ENCODE measurements at regions not wholly inside any gene's neighbourhood (a gene's known extent, or its start where the extent isn't known, plus 50 kb on each side); places are given as distances from the start of the nearest gene placed in this dataset.
A peak's percentile ranks its signal among the peaks of the same experiment; 100 is the strongest.

DNA sequence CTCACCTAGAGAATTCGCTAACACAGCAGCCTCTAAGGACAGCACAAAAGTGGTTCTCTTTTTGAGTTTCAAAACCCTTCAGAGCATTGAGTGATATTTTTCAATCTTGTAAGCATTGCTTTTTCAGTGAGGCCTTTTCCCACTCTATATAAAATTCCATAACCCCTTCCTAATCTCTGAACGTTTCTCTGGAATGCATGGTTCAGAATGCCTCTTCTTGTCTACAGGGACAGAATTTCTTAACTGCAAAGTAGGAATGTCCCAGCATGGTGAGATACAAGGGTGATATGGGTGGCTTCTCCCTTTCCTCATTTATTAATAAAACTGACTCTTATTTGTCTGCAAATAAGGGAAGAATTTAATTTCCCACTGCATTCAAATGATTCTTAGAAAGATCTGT is 377.9 kb downstream of the LTN1 start:
- no peaks in the 10 kb centered on the region for H3F3A ChIP-seq (replicated peaks; ENCODE audit: low read depth)
- Mint-ChIP-seq H3K9me3 (no peaks in the 10 kb centered on the region), H3K36me3 (ENCODE audit: low read depth) (no peaks in the 10 kb centered on the region), H3K27me3 (ENCODE audit: insufficient read depth, low read depth, poor library complexity) (no peaks in the 10 kb centered on the region), H3K4me1 (peaks cover 3% of the 10 kb centered on the region; the same call in 2 of the 3 replicates), H3K27ac (no peak overlapping the region), H3K4me3 (no peak overlapping the region)
- H3K4me1 ChIP-seq (ENCODE audit: insufficient read depth): no peaks in the 10 kb centered on the region
- DNase-seq (ENCODE audit: low spot score): no peak
- no peaks in the 10 kb centered on the region for H4K20me1 ChIP-seq (replicated peaks; ENCODE audit: insufficient read depth)
- no peaks in the 10 kb centered on the region for H3K79me2 ChIP-seq (replicated peaks; ENCODE audit: insufficient read depth)
- peak overlapping the region; percentile 70; the same call in 1 of the 2 replicates for H2AFZ ChIP-seq
- no peak for TF ChIP-seq NANOG (IDR thresholded peaks at IDR 0.05; ENCODE audit: borderline replicate concordance)
- no peak for TF ChIP-seq ZNF331 (CRISPR knock-in tag; IDR thresholded peaks at IDR 0.05; ENCODE audit: low read depth)
- TF ChIP-seq STAT1 (IDR thresholded peaks at IDR 0.05; ENCODE audit: unreplicated experiment): no peak
- TF ChIP-seq, protein P1, sequence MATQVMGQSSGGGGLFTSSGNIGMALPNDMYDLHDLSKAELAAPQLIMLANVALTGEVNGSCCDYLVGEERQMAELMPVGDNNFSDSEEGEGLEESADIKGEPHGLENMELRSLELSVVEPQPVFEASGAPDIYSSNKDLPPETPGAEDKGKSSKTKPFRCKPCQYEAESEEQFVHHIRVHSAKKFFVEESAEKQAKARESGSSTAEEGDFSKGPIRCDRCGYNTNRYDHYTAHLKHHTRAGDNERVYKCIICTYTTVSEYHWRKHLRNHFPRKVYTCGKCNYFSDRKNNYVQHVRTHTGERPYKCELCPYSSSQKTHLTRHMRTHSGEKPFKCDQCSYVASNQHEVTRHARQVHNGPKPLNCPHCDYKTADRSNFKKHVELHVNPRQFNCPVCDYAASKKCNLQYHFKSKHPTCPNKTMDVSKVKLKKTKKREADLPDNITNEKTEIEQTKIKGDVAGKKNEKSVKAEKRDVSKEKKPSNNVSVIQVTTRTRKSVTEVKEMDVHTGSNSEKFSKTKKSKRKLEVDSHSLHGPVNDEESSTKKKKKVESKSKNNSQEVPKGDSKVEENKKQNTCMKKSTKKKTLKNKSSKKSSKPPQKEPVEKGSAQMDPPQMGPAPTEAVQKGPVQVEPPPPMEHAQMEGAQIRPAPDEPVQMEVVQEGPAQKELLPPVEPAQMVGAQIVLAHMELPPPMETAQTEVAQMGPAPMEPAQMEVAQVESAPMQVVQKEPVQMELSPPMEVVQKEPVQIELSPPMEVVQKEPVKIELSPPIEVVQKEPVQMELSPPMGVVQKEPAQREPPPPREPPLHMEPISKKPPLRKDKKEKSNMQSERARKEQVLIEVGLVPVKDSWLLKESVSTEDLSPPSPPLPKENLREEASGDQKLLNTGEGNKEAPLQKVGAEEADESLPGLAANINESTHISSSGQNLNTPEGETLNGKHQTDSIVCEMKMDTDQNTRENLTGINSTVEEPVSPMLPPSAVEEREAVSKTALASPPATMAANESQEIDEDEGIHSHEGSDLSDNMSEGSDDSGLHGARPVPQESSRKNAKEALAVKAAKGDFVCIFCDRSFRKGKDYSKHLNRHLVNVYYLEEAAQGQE (IDR thresholded peaks at IDR 0.05; ENCODE audit: unreplicated experiment): no peak
- no peak for TF ChIP-seq CREB1 (CRISPR knock-in tag; IDR thresholded peaks at IDR 0.05; ENCODE audit: low read depth)
- TF ChIP-seq JUNB (IDR thresholded peaks at IDR 0.05; ENCODE audit: unreplicated experiment): no peak
- no peak for TF ChIP-seq EZH2 (IDR thresholded peaks at IDR 0.05; ENCODE audit: low read depth, unreplicated experiment)
- TF ChIP-seq, protein P2, sequence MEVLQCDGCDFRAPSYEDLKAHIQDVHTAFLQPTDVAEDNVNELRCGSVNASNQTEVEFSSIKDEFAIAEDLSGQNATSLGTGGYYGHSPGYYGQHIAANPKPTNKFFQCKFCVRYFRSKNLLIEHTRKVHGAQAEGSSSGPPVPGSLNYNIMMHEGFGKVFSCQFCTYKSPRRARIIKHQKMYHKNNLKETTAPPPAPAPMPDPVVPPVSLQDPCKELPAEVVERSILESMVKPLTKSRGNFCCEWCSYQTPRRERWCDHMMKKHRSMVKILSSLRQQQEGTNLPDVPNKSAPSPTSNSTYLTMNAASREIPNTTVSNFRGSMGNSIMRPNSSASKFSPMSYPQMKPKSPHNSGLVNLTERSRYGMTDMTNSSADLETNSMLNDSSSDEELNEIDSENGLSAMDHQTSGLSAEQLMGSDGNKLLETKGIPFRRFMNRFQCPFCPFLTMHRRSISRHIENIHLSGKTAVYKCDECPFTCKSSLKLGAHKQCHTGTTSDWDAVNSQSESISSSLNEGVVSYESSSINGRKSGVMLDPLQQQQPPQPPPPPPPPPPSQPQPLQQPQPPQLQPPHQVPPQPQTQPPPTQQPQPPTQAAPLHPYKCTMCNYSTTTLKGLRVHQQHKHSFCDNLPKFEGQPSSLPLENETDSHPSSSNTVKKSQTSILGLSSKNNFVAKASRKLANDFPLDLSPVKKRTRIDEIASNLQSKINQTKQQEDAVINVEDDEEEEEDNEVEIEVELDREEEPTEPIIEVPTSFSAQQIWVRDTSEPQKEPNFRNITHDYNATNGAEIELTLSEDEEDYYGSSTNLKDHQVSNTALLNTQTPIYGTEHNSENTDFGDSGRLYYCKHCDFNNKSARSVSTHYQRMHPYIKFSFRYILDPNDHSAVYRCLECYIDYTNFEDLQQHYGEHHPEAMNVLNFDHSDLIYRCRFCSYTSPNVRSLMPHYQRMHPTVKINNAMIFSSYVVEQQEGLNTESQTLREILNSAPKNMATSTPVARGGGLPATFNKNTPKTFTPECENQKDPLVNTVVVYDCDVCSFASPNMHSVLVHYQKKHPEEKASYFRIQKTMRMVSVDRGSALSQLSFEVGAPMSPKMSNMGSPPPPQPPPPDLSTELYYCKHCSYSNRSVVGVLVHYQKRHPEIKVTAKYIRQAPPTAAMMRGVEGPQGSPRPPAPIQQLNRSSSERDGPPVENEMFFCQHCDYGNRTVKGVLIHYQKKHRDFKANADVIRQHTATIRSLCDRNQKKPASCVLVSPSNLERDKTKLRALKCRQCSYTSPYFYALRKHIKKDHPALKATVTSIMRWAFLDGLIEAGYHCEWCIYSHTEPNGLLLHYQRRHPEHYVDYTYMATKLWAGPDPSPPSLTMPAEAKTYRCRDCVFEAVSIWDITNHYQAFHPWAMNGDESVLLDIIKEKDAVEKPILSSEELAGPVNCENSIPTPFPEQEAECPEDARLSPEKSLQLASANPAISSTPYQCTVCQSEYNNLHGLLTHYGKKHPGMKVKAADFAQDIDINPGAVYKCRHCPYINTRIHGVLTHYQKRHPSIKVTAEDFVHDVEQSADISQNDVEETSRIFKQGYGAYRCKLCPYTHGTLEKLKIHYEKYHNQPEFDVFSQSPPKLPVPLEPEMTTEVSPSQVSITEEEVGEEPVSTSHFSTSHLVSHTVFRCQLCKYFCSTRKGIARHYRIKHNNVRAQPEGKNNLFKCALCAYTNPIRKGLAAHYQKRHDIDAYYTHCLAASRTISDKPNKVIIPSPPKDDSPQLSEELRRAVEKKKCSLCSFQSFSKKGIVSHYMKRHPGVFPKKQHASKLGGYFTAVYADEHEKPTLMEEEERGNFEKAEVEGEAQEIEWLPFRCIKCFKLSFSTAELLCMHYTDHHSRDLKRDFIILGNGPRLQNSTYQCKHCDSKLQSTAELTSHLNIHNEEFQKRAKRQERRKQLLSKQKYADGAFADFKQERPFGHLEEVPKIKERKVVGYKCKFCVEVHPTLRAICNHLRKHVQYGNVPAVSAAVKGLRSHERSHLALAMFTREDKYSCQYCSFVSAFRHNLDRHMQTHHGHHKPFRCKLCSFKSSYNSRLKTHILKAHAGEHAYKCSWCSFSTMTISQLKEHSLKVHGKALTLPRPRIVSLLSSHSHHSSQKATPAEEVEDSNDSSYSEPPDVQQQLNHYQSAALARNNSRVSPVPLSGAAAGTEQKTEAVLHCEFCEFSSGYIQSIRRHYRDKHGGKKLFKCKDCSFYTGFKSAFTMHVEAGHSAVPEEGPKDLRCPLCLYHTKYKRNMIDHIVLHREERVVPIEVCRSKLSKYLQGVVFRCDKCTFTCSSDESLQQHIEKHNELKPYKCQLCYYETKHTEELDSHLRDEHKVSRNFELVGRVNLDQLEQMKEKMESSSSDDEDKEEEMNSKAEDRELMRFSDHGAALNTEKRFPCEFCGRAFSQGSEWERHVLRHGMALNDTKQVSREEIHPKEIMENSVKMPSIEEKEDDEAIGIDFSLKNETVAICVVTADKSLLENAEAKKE (CRISPR knock-in tag; IDR thresholded peaks at IDR 0.05): no peak
- TF ChIP-seq POLR2AphosphoS5 (IDR thresholded peaks at IDR 0.05; ENCODE audit: low read depth): no peak
- no peak for TF ChIP-seq EZH2phosphoT487 (IDR thresholded peaks at IDR 0.05; ENCODE audit: unreplicated experiment)
- no peak for TF ChIP-seq ZNF114 (CRISPR knock-in tag; IDR thresholded peaks at IDR 0.05)
- TF ChIP-seq, protein P3, sequence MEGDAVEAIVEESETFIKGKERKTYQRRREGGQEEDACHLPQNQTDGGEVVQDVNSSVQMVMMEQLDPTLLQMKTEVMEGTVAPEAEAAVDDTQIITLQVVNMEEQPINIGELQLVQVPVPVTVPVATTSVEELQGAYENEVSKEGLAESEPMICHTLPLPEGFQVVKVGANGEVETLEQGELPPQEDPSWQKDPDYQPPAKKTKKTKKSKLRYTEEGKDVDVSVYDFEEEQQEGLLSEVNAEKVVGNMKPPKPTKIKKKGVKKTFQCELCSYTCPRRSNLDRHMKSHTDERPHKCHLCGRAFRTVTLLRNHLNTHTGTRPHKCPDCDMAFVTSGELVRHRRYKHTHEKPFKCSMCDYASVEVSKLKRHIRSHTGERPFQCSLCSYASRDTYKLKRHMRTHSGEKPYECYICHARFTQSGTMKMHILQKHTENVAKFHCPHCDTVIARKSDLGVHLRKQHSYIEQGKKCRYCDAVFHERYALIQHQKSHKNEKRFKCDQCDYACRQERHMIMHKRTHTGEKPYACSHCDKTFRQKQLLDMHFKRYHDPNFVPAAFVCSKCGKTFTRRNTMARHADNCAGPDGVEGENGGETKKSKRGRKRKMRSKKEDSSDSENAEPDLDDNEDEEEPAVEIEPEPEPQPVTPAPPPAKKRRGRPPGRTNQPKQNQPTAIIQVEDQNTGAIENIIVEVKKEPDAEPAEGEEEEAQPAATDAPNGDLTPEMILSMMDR (conservative IDR thresholded peaks at IDR 0.05; ENCODE audit: low read depth in 2 of 2): no peak
- TF ChIP-seq, protein P4, sequence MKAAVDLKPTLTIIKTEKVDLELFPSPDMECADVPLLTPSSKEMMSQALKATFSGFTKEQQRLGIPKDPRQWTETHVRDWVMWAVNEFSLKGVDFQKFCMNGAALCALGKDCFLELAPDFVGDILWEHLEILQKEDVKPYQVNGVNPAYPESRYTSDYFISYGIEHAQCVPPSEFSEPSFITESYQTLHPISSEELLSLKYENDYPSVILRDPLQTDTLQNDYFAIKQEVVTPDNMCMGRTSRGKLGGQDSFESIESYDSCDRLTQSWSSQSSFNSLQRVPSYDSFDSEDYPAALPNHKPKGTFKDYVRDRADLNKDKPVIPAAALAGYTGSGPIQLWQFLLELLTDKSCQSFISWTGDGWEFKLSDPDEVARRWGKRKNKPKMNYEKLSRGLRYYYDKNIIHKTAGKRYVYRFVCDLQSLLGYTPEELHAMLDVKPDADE (IDR thresholded peaks at IDR 0.05): no peak
- ATAC-seq: no peak
- H3K9me2 ChIP-seq (ENCODE audit: insufficient read depth): no peaks in the 10 kb centered on the region
- no peaks in the 10 kb centered on the region for H3K36me3 ChIP-seq (ENCODE audit: insufficient read depth)
- no peak overlapping the region for H3K4me2 ChIP-seq
- H3K27ac ChIP-seq (ENCODE audit: low read depth): no peak overlapping the region
- no peaks in the 10 kb centered on the region for H3K27me3 ChIP-seq (ENCODE audit: insufficient read depth)
- no peak overlapping the region for H3K4me3 ChIP-seq

All from GM23338 (cell line).